Adrenal gland (tissue), 9 donors: ENCODE measurements at regions not wholly inside any gene's neighbourhood (a gene's known extent, or its start where the extent isn't known, plus 50 kb on each side); places are given as distances from the start of the nearest gene placed in this dataset.

ENCODE experiments used
- DNase-seq, 7 donors: peaks; one replicate each; pipeline ENCODE4 v3.0.0-alpha.2; 2019 to 2020
- H3K27ac ChIP-seq, 5 donors: fragments of 200-600 bp; sonication (generic) in 4 of 5; 1 replicate in 3 of 5; 2 replicates in 2 of 5; pipeline versions ENCODE4 v1.5.1 to v1.8.0; 2016 to 2020; ENCODE audit warnings: mild to moderate bottlenecking in 1 of 5
- H3K27me3 ChIP-seq: fragments of 200-600 bp; 2 replicates; pipeline ENCODE4 v1.8.0; 2021
- H3K36me3 ChIP-seq, 2 donors: fragments of 200-600 bp; replicated peaks in 1 of 2; 1 replicate in 1 of 2; 2 replicates in 1 of 2; pipeline versions ENCODE4 v1.5.1 to v1.8.0; 2018 to 2022
- H3K4me1 ChIP-seq, 2 donors: fragments of 200-600 bp; replicated peaks in 1 of 2; 1 replicate in 1 of 2; 2 replicates in 1 of 2; pipeline versions ENCODE4 v1.5.1 to v1.8.0; 2018 to 2021
- H3K4me3 ChIP-seq, 4 donors: fragments of 200-600 bp; sonication (generic) in 3 of 4; one replicate each; pipeline ENCODE4 v1.5.1; 2016 to 2018
- H3K9me3 ChIP-seq, 3 donors: fragments of 200-600 bp; sonication (generic) in 1 of 3; replicated peaks in 1 of 3; 1 replicate in 2 of 3; 2 replicates in 1 of 3; pipeline versions ENCODE4 v1.5.1 to v1.8.0; 2016 to 2021
- POLR2A ChIP-seq, 2 donors: fragments of 450-650 bp; IDR thresholded peaks; one replicate each; pipeline ENCODE4 v1.6.1; 2017; ENCODE audit warnings: antibody characterized with exemption in 2 of 2, mild to moderate bottlenecking in 2 of 2, moderate library complexity in 1 of 2
- WGBS, 4 donors: extraction: QIAGEN DNeasy Blood & Tissue Kit in 2 of 4; methylation state at CpG; one replicate each; pipeline versions ENCODE4 v1.1.5 to v1.1.7; 2013 to 2017; 5-methylcytosine and 5-hydroxymethylcytosine counted together
- intact Hi-C, 2 donors: fragments of 100-400 bp; cut with DNase I; formaldehyde crosslinking; loops; one replicate each; pipeline versions ENCODE4 v1.14.1 to v1.15.0; 2022 to 2023
- TF ChIP-seq, protein P1 (sequence below), 6 experiments: fragments of 450-650 bp in 4 of 6; fragments of 200-600 bp in 2 of 6; sonication (generic) in 1 of 6; IDR thresholded peaks; 1 replicate in 5 of 6; 2 replicates in 1 of 6; pipeline versions ENCODE4 v1.5.1 to v1.8.0; 2016 to 2021; ENCODE audit warnings: antibody characterized with exemption in 6 of 6, mild to moderate bottlenecking in 2 of 6, moderate library complexity in 1 of 6
- donor health status: healthy with polysubstance abuse.
- donor health status: Bipolar disorder and iron deficiency.
- donor health status: DM: yes; HTN: yes; CAD: no.
- donor health status: DM: no; HTN: no; CAD: no.
- donor health status: DM: no; HTN: no; CAD: no.

DNA sequence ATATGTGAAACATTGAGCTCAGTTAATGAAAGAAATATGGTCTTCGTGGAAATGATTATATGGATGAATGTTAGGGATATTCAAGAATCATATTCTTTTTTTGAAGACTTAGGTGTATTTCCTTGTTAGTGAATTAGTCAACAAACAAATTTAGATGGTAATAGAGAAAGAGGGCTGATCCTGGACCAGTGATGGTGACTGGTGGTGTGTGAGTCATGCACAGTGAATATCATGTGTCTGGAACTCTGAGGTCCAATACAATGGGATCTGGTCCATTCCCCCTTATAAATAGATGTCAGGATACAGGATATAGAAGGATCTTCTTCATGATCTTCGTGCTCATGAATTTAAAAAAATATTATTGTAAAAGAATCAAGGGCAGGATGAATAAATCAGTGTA lies 64.4 kb upstream of the RTL1 start:
- no peaks in the 10 kb centered on the region for H3K4me1 ChIP-seq
- no peak for DNase-seq
- H3K9me3 ChIP-seq = no peaks in the 10 kb centered on the region
- no peaks in the 10 kb centered on the region for H3K27me3 ChIP-seq
- 72 to 81% (median 76%) methylated on average over 2 of the region's 2 CpGs for WGBS, 4 donors
- no peak overlapping the region for H3K27ac ChIP-seq
- TF ChIP-seq, protein P1, sequence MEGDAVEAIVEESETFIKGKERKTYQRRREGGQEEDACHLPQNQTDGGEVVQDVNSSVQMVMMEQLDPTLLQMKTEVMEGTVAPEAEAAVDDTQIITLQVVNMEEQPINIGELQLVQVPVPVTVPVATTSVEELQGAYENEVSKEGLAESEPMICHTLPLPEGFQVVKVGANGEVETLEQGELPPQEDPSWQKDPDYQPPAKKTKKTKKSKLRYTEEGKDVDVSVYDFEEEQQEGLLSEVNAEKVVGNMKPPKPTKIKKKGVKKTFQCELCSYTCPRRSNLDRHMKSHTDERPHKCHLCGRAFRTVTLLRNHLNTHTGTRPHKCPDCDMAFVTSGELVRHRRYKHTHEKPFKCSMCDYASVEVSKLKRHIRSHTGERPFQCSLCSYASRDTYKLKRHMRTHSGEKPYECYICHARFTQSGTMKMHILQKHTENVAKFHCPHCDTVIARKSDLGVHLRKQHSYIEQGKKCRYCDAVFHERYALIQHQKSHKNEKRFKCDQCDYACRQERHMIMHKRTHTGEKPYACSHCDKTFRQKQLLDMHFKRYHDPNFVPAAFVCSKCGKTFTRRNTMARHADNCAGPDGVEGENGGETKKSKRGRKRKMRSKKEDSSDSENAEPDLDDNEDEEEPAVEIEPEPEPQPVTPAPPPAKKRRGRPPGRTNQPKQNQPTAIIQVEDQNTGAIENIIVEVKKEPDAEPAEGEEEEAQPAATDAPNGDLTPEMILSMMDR (IDR thresholded peaks at IDR 0.05) = no peak
- H3K36me3 ChIP-seq = peaks cover 0 to 25% of the 10 kb centered on the region in 2 donors
- no peak overlapping the region for H3K4me3 ChIP-seq
- intact Hi-C loops = no loop called here

DNA sequence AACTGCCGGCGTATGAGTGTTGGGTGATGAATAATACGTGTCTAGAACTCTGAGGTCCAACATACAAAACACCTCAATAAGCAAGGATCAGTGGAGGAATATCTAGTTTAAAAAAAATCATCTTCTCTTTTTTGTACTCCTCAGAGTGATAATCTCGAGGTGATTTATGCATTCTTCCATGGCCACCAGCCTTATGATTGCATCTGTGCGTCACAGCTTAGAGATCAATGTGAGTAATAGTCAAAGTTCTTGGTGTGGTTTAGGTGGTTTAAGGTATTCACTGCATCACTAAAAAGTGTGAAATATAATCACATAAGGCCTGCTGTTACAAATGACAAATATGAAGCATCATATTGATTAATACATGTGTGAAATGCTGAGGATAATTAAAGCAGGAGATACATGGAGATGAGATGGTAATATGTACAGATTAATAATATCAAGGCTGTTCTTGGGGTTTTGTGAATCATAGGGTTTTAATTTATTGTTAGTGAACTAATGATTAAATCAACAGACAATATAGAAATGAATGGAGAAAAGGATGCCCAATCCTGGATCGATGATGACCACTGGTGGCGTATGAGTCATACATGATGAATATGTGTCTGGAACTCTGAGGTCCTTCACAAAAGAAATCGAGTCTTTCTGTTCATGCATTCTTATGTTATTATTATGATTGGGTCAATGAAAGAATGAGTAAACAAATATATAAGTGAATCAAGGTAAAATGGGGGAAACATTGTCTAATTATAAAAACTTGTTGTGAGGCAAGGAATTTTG lies 68.8 kb upstream of the RTL1 start:
- H3K36me3 ChIP-seq = peaks cover 0 to 15% of the 10 kb centered on the region in 2 donors
- no peak for DNase-seq
- TF ChIP-seq, protein P1 (IDR thresholded peaks at IDR 0.05) = no peak
- TF ChIP-seq POLR2A (IDR thresholded peaks at IDR 0.05) = no peak
- H3K9me3 ChIP-seq = no peaks in the 10 kb centered on the region
- intact Hi-C loops = no loop called here
- no peaks in the 10 kb centered on the region for H3K4me1 ChIP-seq
- no peak overlapping the region for H3K4me3 ChIP-seq
- 75 to 81% (median 76%) methylated on average over 8 of the region's 8 CpGs for WGBS, 4 donors
- no peak overlapping the region for H3K27ac ChIP-seq
- H3K27me3 ChIP-seq = no peaks in the 10 kb centered on the region

DNA sequence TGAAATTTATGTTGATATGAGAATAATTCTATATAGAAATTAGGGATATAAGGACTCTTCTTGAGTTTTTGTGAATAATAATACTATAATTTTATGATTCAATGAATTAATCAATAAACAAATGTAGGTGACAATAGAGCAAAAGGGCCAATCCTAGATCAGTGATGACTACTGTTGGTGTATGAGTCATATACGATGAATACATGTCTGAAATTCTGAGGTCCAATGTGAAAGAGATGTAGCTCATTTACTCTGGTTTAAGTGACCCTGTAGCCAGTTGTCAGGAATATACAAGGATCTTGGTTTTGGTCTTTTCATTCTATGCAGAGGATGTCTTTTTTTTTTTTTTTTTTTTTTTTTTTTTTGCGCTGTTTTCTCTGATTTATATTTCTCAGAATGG lies 72.1 kb upstream of the RTL1 start:
- WGBS, 4 donors = 72 to 89% (median 85%) methylated on average over 2 of the region's 2 CpGs
- no peaks in the 10 kb centered on the region for H3K27me3 ChIP-seq
- TF ChIP-seq, protein P1 (IDR thresholded peaks at IDR 0.05) = no peak
- TF ChIP-seq POLR2A (IDR thresholded peaks at IDR 0.05) = no peak

DNA sequence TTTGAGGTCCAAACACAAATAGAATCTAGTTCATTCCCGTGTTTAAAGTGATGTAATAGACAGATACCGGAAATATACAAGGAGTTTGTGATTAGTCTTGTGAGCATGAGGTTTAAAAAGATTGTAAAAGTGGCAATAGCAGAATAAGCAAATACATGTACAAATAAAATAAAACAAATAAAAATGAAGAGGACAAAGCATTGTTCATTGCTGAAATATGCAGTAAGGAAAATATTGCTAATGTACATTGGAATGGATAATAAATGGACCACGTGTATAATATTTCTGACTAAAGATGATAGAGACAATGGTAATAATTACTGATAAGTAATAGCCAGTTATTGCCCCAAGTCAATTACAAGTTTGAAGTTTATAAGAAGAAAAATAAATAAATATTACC lies 75.6 kb upstream of the RTL1 start:
- no peak overlapping the region for H3K27ac ChIP-seq
- H3K9me3 ChIP-seq = no peaks in the 10 kb centered on the region
- DNase-seq = no peak
- peaks cover 0 to 17% of the 10 kb centered on the region in 2 donors for H3K36me3 ChIP-seq
- H3K4me1 ChIP-seq = no peaks in the 10 kb centered on the region
- no peaks in the 10 kb centered on the region for H3K27me3 ChIP-seq
- 59 to 75% (median 66%) methylated on average over 3 of the region's 3 CpGs for WGBS, 4 donors
- TF ChIP-seq POLR2A (IDR thresholded peaks at IDR 0.05) = no peak
- TF ChIP-seq, protein P1 (IDR thresholded peaks at IDR 0.05) = no peak
- H3K4me3 ChIP-seq = no peak overlapping the region
- intact Hi-C loops = no loop called here

More for the DNA sequence above, 72.1 kb upstream of the RTL1 start:
- Histone ChIP-seq H3K4me3 (no peak overlapping the region), H3K4me1 (no peaks in the 10 kb centered on the region), H3K36me3 (peaks cover 0 to 24% of the 10 kb centered on the region in 2 donors), H3K27ac (no peak overlapping the region), H3K9me3 (no peaks in the 10 kb centered on the region)
- no peak for DNase-seq
- intact Hi-C loops = no loop called here
